B cell (primary cell): ENCODE measurements at regions not wholly inside any gene's neighbourhood (a gene's known extent, or its start where the extent isn't known, plus 50 kb on each side); places are given as distances from the start of the nearest gene placed in this dataset.

Source experiments
- ATAC-seq: fragments of 200-7000 bp; cut with Tn5 transposase; one replicate; pipeline ENCODE4 v1.10.0; 2021; ENCODE audit warnings: low read depth, mild to moderate bottlenecking, moderate number of reproducible peaks, moderate library complexity
- CTCF ChIA-PET: fragments of 350-600 bp; sonication (Branson Sonifier 250); formaldehyde crosslinking; loops from one replicate; lab custom pipeline; 2021; ENCODE audit warnings: antibody characterized with exemption, inconsistent platforms; lab: Charles Lee
- POLR2A ChIA-PET: fragments of 350-600 bp; sonication (Branson Sonifier 250); formaldehyde crosslinking; loops from one replicate; lab custom pipeline; 2021; ENCODE audit warnings: antibody characterized with exemption; lab: Charles Lee
- DNase-seq: peaks from one replicate; pipeline ENCODE4 v3.0.0; 2013
- H2AFZ ChIP-seq: 2 replicates; pipeline ENCODE4 v1.6.1; 2012; ENCODE audit warnings: mild to moderate bottlenecking, low read depth, low read length; ENCODE audit not compliant: insufficient read depth, poor library complexity, severe bottlenecking
- H3K27ac ChIP-seq, 2 donors: 1 replicate in 1 of 2; 2 replicates in 1 of 2; pipeline ENCODE4 v1.5.1; 2012 to 2013; ENCODE audit warnings: low read length in 2 of 2, mild to moderate bottlenecking in 2 of 2, moderate library complexity in 1 of 2
- H3K27me3 ChIP-seq, 4 experiments: fragments of 200-600 bp in 1 of 4; sonication (generic) in 1 of 4; replicated peaks in 1 of 4; 1 replicate in 2 of 4; 2 replicates in 2 of 4; pipeline versions ENCODE4 v1.6.1 to v1.7.0; 2013 to 2016; ENCODE audit warnings: low read length in 3 of 4, mild to moderate bottlenecking in 2 of 4, mixed read lengths in 1 of 4, moderate library complexity in 1 of 4; ENCODE audit not compliant: insufficient read depth in 4 of 4, control insufficient read depth in 3 of 4; ENCODE audit errors: control extremely low read depth in 1 of 4
- H3K36me3 ChIP-seq, 2 experiments: replicated peaks in 1 of 2; 1 replicate in 1 of 2; 2 replicates in 1 of 2; pipeline versions ENCODE4 v1.6.1 to v1.7.1; 2013; ENCODE audit warnings: low read length in 1 of 2; ENCODE audit not compliant: insufficient read depth in 2 of 2, control insufficient read depth in 1 of 2; ENCODE audit errors: control extremely low read depth in 1 of 2, extremely low read depth in 1 of 2
- H3K4me1 ChIP-seq, 2 donors: fragments of 200-600 bp in 1 of 2; sonication (generic) in 1 of 2; 1 replicate in 1 of 2; 2 replicates in 1 of 2; pipeline versions ENCODE4 v1.5.1 to v1.6.1; 2013 to 2017; ENCODE audit warnings: low read length in 2 of 2; ENCODE audit not compliant: control insufficient read depth in 2 of 2, insufficient read depth in 2 of 2
- H3K4me2 ChIP-seq: replicated peaks from 2 replicates; pipeline ENCODE3; 2012; ENCODE audit warnings: mild to moderate bottlenecking, low read depth, low read length; ENCODE audit not compliant: poor library complexity, severe bottlenecking
- H3K4me3 ChIP-seq, 5 experiments: fragments of 200-600 bp in 1 of 5; sonication (generic) in 1 of 5; 1 replicate in 3 of 5; 2 replicates in 2 of 5; pipeline versions ENCODE4 v1.5.1 to v1.7.0; 2011 to 2016; ENCODE audit warnings: low read length in 4 of 5, mild to moderate bottlenecking in 4 of 5, low read depth in 2 of 5, control low read depth in 1 of 5, moderate library complexity in 1 of 5; ENCODE audit not compliant: insufficient read depth in 1 of 5; ENCODE audit errors: control extremely low read depth in 1 of 5, extremely low read depth in 1 of 5
- H3K79me2 ChIP-seq: fragments of 200-600 bp; sonication (generic); one replicate; pipeline ENCODE4 v1.6.0; 2016; ENCODE audit warnings: low read length; ENCODE audit not compliant: control insufficient read depth, insufficient read depth
- H3K9ac ChIP-seq: fragments of 200-600 bp; sonication (generic); 2 replicates; pipeline ENCODE4 v1.6.1; 2017; ENCODE audit warnings: mild to moderate bottlenecking, low read length, moderate library complexity
- H3K9me3 ChIP-seq, 3 donors: one replicate each; pipeline versions ENCODE4 v1.6.1 to v1.7.1; 2013; ENCODE audit warnings: low read length in 2 of 3; ENCODE audit not compliant: control insufficient read depth in 2 of 3, insufficient read depth in 1 of 3; ENCODE audit errors: control extremely low read depth in 1 of 3
- H4K20me1 ChIP-seq: 2 replicates; pipeline ENCODE4 v1.6.0; 2012; ENCODE audit warnings: mild to moderate bottlenecking, low read length; ENCODE audit not compliant: insufficient read depth, control insufficient read depth, poor library complexity, severe bottlenecking
- H3K27ac Mint-ChIP-seq: one replicate; pipeline ENCODE4 v1.8.0; 2021; ENCODE audit warnings: mixed read lengths
- H3K27me3 Mint-ChIP-seq: one replicate; pipeline ENCODE4 v1.8.0; 2021; ENCODE audit warnings: mixed read lengths
- H3K4me1 Mint-ChIP-seq: one replicate; pipeline ENCODE4 v1.8.0; 2021; ENCODE audit warnings: mixed read lengths
- H3K4me3 Mint-ChIP-seq: one replicate; pipeline ENCODE4 v1.8.0; 2021; ENCODE audit warnings: mixed read lengths
- H3K9me3 Mint-ChIP-seq: one replicate; pipeline ENCODE4 v1.8.0; 2022; ENCODE audit warnings: mixed read lengths; ENCODE audit not compliant: insufficient read depth
- EZH2 ChIP-seq: IDR thresholded peaks from 2 replicates; pipeline ENCODE4 v1.6.1; 2012; ENCODE audit warnings: borderline replicate concordance, low read depth, mild to moderate bottlenecking, moderate library complexity, low read length; ENCODE audit not compliant: insufficient read depth, poor library complexity, severe bottlenecking
- whole genome bisulfite sequencing: methylation state at CpG from one replicate; pipeline ENCODE4 v1.1.5; 2013; ENCODE audit warnings: missing lambda C conversion rate; ENCODE audit not compliant: insufficient coverage; 5-methylcytosine and 5-hydroxymethylcytosine counted together
- intact Hi-C: fragments of 100-400 bp; cut with micrococcal nuclease; formaldehyde crosslinking; loops from one replicate; pipeline ENCODE4 v1.10.0; 2022
- TF ChIP-seq, protein P1 (sequence below): fragments of 200-600 bp; IDR thresholded peaks from one replicate; pipeline ENCODE4 v1.8.0; 2022; ENCODE audit warnings: antibody characterized with exemption, mild to moderate bottlenecking

DNA sequence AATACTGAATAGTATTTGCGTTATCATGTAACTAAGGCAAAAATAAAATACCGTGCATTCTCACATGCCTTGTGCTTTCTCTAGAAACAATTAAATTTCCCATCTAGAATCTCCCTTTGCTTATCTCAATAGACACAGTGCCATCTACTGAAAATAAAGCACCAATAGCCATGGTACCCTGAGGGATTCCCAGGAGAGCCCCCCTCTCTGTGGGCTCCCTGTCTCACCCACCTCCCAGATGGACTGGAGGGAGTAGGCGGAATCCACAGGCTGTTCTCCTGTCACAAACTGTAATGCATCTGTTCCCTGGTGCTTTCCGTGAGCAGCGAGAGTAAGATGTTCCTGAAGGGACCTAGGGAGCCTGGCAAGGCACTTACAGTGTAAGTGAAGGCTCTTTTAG, 112.4 kb upstream of the UPP2 start:
- no peak overlapping the region for H3K27ac ChIP-seq
- TF ChIP-seq, protein P1, sequence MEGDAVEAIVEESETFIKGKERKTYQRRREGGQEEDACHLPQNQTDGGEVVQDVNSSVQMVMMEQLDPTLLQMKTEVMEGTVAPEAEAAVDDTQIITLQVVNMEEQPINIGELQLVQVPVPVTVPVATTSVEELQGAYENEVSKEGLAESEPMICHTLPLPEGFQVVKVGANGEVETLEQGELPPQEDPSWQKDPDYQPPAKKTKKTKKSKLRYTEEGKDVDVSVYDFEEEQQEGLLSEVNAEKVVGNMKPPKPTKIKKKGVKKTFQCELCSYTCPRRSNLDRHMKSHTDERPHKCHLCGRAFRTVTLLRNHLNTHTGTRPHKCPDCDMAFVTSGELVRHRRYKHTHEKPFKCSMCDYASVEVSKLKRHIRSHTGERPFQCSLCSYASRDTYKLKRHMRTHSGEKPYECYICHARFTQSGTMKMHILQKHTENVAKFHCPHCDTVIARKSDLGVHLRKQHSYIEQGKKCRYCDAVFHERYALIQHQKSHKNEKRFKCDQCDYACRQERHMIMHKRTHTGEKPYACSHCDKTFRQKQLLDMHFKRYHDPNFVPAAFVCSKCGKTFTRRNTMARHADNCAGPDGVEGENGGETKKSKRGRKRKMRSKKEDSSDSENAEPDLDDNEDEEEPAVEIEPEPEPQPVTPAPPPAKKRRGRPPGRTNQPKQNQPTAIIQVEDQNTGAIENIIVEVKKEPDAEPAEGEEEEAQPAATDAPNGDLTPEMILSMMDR = no peak
- TF ChIP-seq EZH2 = no peak
- H3K4me1 ChIP-seq = no peaks in the 10 kb centered on the region
- no peak overlapping the region for H3K4me2 ChIP-seq
- ATAC-seq (no peak), DNase-seq (no peak)
- H3K36me3 ChIP-seq = no peaks in the 10 kb centered on the region
- H3K27me3 Mint-ChIP-seq = peaks cover 16% of the 10 kb centered on the region
- no peaks in the 10 kb centered on the region for H3K4me1 Mint-ChIP-seq
- H3K27ac Mint-ChIP-seq = no peak overlapping the region
- no peaks in the 10 kb centered on the region for H4K20me1 ChIP-seq
- H3K27me3 ChIP-seq = peaks cover 0 to 2% (median 0%) of the 10 kb centered on the region in 4 experiments
- H3K9me3 ChIP-seq = no peaks in the 10 kb centered on the region
- intact Hi-C loops = no loop called here
- POLR2A ChIA-PET = no interaction called here
- no peak overlapping the region for H3K4me3 Mint-ChIP-seq
- no peaks in the 10 kb centered on the region for H3K79me2 ChIP-seq
- CTCF ChIA-PET = no interaction called here
- H3K9me3 Mint-ChIP-seq = no peaks in the 10 kb centered on the region
- no peak overlapping the region for H3K4me3 ChIP-seq
- WGBS = 89% methylated on average over 4 of the region's 5 CpGs
- no peak overlapping the region for H2AFZ ChIP-seq
- H3K9ac ChIP-seq = no peak overlapping the region

DNA sequence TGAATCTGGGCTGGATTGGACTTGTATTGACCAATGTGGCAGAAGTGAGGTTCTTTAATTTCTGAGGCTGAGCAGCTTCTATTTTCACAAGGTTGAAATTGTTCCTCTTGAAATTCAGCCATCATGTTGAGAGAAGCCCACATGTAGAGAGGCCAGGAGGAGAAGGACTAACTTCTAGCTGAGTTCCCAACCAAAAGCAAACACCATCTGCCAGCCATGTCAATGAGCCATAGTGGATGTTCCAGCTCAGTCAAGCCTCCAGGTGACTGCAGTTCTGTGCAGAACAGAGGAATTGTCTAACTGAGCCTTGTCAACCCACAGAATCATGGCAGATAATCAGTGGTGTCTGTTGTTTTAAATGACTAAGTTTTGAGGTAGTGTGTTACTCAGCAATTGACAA, 110.6 kb upstream of the ACVR1 start:
- no peaks in the 10 kb centered on the region for H3K9me3 Mint-ChIP-seq
- CTCF ChIA-PET = interaction anchor here (1.0 kb wide), 1 partner anchor 10 kb away, joined by 3 read pairs; no protein-coding TSS in a partner anchor

More for the DNA sequence above, 110.6 kb upstream of the ACVR1 start:
- Histone ChIP-seq H3K9me3 (peaks cover 0 to 2% (median 0%) of the 10 kb centered on the region in 3 donors), H3K4me2 (no peak overlapping the region), H3K79me2 (no peaks in the 10 kb centered on the region), H3K4me1 (no peaks in the 10 kb centered on the region), H3K4me3 (no peak overlapping the region), H3K36me3 (no peaks in the 10 kb centered on the region), H3K9ac (no peak overlapping the region), H4K20me1 (no peaks in the 10 kb centered on the region), H3K27ac (no peak overlapping the region), H2AFZ (no peak overlapping the region), H3K27me3 (peaks cover 0 to 2% (median 0%) of the 10 kb centered on the region in 4 experiments)
- H3K27ac Mint-ChIP-seq = no peak overlapping the region
- intact Hi-C loops = no loop called here
- no peak for ATAC-seq
- no peak overlapping the region for H3K4me3 Mint-ChIP-seq
- no peak for TF ChIP-seq EZH2
- TF ChIP-seq, protein P1 = no peak
- peaks cover 24% of the 10 kb centered on the region for H3K27me3 Mint-ChIP-seq
- no peak for DNase-seq
- POLR2A ChIA-PET = no interaction called here
- H3K4me1 Mint-ChIP-seq = no peaks in the 10 kb centered on the region
